ENCODE measurements at regions not wholly inside any gene's neighbourhood (a gene's known extent, or its start where the extent isn't known, plus 50 kb on each side); places are given as distances from the start of the nearest gene placed in this dataset.

DNA sequence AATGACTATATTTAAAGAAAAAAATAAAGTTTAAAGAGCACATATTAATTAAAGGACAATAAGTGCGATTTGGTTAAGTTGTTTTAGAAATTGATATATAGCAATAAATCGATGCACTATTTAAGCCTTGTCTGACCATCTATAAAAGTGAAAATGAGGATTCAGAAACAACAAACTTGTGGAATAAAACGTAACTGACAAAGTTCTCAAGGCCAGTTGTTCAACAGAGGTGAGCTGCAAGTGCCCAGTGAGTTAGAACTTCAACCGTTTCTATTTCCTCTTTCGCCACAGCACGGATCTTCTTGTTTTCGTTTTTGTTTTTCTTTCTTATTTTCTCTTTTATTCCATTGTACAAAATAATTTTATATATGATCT lies 724.9 kb upstream of the ARRDC4 start:
- no peaks in the 10 kb centered on the region for H3K4me1 ChIP-seq
- no peaks in the 10 kb centered on the region for H3K36me3 ChIP-seq
- WGBS, 2 donors, result 28 to 43% methylated on average over 7 of the region's 7 CpGs
- H3K9me3 ChIP-seq, result no peaks in the 10 kb centered on the region
- ATAC-seq (no peak), DNase-seq (no peak), FAIRE-seq (no peak)
- intact Hi-C loops (cut with DNase I), result loop anchor here in 2 of 3 donors (10.0 kb wide), 2 partner anchors 881 to 1981 kb away; no protein-coding TSS in a partner anchor
- TF ChIP-seq, protein P1, sequence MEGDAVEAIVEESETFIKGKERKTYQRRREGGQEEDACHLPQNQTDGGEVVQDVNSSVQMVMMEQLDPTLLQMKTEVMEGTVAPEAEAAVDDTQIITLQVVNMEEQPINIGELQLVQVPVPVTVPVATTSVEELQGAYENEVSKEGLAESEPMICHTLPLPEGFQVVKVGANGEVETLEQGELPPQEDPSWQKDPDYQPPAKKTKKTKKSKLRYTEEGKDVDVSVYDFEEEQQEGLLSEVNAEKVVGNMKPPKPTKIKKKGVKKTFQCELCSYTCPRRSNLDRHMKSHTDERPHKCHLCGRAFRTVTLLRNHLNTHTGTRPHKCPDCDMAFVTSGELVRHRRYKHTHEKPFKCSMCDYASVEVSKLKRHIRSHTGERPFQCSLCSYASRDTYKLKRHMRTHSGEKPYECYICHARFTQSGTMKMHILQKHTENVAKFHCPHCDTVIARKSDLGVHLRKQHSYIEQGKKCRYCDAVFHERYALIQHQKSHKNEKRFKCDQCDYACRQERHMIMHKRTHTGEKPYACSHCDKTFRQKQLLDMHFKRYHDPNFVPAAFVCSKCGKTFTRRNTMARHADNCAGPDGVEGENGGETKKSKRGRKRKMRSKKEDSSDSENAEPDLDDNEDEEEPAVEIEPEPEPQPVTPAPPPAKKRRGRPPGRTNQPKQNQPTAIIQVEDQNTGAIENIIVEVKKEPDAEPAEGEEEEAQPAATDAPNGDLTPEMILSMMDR (IDR thresholded peaks at IDR 0.05), result no peak
- no peaks in the 10 kb centered on the region for H3K27me3 ChIP-seq
- H3K27ac ChIP-seq, result no peak overlapping the region
- no peak overlapping the region for H3K4me3 ChIP-seq

DNA sequence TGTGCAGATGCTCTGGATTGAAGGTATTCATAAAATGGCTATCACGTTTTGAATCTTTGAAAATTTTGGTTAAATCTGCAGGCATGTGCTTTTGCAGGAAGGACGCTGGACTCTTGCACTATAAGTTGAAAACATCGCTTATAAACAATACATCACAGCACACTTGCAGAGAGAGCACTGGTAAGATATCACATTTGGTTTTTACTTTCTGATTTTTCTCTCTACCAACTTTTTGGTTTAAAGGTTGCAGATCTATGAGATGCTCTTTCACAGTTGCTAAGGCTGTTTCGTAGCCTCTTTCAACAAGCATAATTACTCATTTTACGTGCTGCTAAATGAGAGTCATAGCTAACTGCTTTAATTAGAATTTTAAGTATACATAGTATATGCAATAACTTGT lies 724.4 kb upstream of the ARRDC4 start:
- intact Hi-C loops (cut with DNase I), result loop anchor here in 2 of 3 donors (10.0 kb wide), 2 partner anchors 881 to 1981 kb away; no protein-coding TSS in a partner anchor
- WGBS, 2 donors, result 48 to 55% methylated on average over 5 of the region's 5 CpGs
- no peaks in the 10 kb centered on the region for H3K4me1 ChIP-seq
- H3K9me3 ChIP-seq, result no peaks in the 10 kb centered on the region
- H3K4me3 ChIP-seq, result no peak overlapping the region
- H3K27ac ChIP-seq, result no peak overlapping the region
- no peaks in the 10 kb centered on the region for H3K36me3 ChIP-seq
- DNase-seq (no peak), ATAC-seq (no peak), FAIRE-seq (no peak)
- H3K27me3 ChIP-seq, result peaks cover 0 to 5% (median 0%) of the 10 kb centered on the region in 4 donors
- TF ChIP-seq, protein P1 (IDR thresholded peaks at IDR 0.05), result no peak

DNA sequence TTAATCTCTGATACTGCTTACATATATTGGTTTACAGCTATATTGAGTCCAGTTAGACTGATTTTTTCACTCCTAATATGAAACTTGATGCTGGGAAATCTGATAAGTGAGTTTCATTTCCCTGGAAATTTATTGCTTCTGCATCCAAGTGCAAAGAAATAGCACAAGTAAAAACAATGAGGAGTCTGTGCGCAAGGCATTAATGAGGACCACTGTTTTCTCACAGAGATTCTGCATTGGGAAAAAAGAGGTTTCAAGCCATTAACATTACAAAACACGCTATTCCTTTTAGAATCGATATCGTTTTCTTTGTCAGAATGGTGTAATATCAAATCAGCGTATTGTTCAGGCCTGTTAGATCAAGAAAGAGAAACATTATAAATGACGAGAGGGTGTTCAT lies 723.3 kb upstream of the ARRDC4 start:
- TF ChIP-seq, protein P1 (IDR thresholded peaks at IDR 0.05), result no peak
- H3K27ac ChIP-seq, result no peak overlapping the region
- DNase-seq (no peak), FAIRE-seq (no peak), ATAC-seq (no peak)
- intact Hi-C loops (cut with DNase I), result loop anchor here in 2 of 3 donors (10.0 kb wide), 2 partner anchors 882 to 1982 kb away; no protein-coding TSS in a partner anchor
- H3K4me1 ChIP-seq, result no peaks in the 10 kb centered on the region
- H3K9me3 ChIP-seq, result no peaks in the 10 kb centered on the region
- H3K36me3 ChIP-seq, result no peaks in the 10 kb centered on the region
- WGBS, 2 donors, result 70 to 78% methylated on average over 6 of the region's 6 CpGs
- H3K27me3 ChIP-seq, result peaks cover 0 to 7% (median 0%) of the 10 kb centered on the region in 4 donors
- H3K4me3 ChIP-seq, result no peak overlapping the region

DNA sequence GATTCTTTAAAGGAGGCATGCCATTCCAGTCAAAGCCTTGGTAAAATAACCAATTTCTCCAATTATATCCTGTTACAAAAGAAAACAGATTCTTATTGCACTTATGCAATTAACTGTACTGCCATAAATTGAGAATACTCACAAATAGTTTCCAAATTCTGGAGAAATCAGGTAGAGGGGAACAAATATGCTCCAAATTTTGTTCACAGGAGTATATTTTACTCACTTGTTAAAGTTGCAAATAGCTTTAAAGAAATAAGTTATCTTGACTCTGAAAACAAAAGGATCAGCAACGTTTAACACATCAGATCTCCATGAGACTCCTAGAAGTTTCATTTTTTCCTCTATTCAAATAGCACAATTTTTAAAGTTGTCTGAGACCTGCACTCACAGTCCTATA lies 712.1 kb upstream of the ARRDC4 start:
- WGBS, 2 donors, result 46 to 71% methylated on average over 1 of the region's 1 CpG
- TF ChIP-seq, protein P1 (IDR thresholded peaks at IDR 0.05), result no peak
- ATAC-seq (no peak), DNase-seq (no peak), FAIRE-seq (no peak)
- intact Hi-C loops (cut with DNase I), result no loop called here
- no peaks in the 10 kb centered on the region for H3K9me3 ChIP-seq
- H3K4me1 ChIP-seq, result no peaks in the 10 kb centered on the region
- H3K27ac ChIP-seq, result no peak overlapping the region
- no peaks in the 10 kb centered on the region for H3K27me3 ChIP-seq
- no peaks in the 10 kb centered on the region for H3K36me3 ChIP-seq
- H3K4me3 ChIP-seq, result no peak overlapping the region

DNA sequence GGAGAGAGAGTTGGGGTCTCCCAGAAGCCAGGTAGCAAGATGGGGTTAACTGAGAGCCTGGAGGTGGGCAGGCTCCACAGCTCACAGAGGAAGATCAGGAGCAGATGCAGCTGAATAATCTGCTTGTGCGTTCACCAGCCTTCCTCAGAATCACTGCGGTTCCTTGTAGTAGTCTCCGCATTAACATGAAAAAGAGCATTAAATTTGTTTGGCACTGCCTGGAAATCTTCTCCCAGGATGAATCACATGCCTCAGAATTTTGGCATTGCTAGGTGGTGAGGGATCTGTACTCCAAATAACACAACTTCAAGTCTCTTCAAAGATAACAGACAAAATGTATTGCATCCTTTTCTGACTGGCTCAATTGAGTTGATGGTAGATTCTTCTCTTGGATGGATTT lies 700.6 kb upstream of the ARRDC4 start:
- FAIRE-seq (no peak), ATAC-seq (no peak)
- intact Hi-C loops (cut with DNase I), result no loop called here

More for the DNA sequence above, 700.6 kb upstream of the ARRDC4 start:
- H3K9me3 ChIP-seq, result no peaks in the 10 kb centered on the region
- H3K27me3 ChIP-seq, result no peaks in the 10 kb centered on the region
- no peak overlapping the region for H3K4me3 ChIP-seq
- H3K27ac ChIP-seq, result no peak overlapping the region
- no peaks in the 10 kb centered on the region for H3K4me1 ChIP-seq
- no peak for DNase-seq
- H3K36me3 ChIP-seq, result no peaks in the 10 kb centered on the region
- 86 to 92% methylated on average over 3 of the region's 3 CpGs for WGBS, 2 donors
- TF ChIP-seq, protein P1 (IDR thresholded peaks at IDR 0.05), result no peak
